Smooth muscle cell (in vitro differentiated cells): ENCODE measurements at regions not wholly inside any gene's neighbourhood (a gene's known extent, or its start where the extent isn't known, plus 50 kb on each side); places are given as distances from the start of the nearest gene placed in this dataset.
"Not testable (repeated sequence)": the region's sequence is repeated elsewhere in the genome, so short reads cannot be mapped to it uniquely, and the experiment has no call there.

Experiments
- DNase-seq: peaks from one replicate; lab custom pipeline; 2025; ENCODE audit not compliant: unreplicated experiment; lab: John Stamatoyannopoulos, UW
- H2AFZ ChIP-seq: fragments of 200-600 bp; sonication (generic); 2 replicates; pipeline ENCODE4 v1.6.0; 2016; ENCODE audit warnings: antibody characterized with exemption, low read depth, mild to moderate bottlenecking
- H3F3A ChIP-seq: fragments of 200-600 bp; sonication (generic); 2 replicates; pipeline ENCODE4 v1.6.0; 2017; ENCODE audit warnings: antibody characterized with exemption, low read depth
- H3K27ac ChIP-seq: fragments of 200-600 bp; sonication (generic); 2 replicates; pipeline ENCODE4 v1.5.1; 2016; ENCODE audit warnings: low read depth, mild to moderate bottlenecking
- H3K27me3 ChIP-seq: fragments of 200-600 bp; sonication (generic); 2 replicates; pipeline ENCODE4 v1.6.1; 2016; ENCODE audit warnings: low read depth, mild to moderate bottlenecking
- H3K36me3 ChIP-seq: fragments of 200-600 bp; sonication (generic); 2 replicates; pipeline ENCODE4 v1.5.1; 2016; ENCODE audit warnings: low read depth
- H3K4me1 ChIP-seq: fragments of 200-600 bp; sonication (generic); 2 replicates; pipeline ENCODE4 v1.5.1; 2016; ENCODE audit warnings: low read depth
- H3K4me2 ChIP-seq: fragments of 200-600 bp; sonication (generic); 2 replicates; pipeline ENCODE4 v1.6.0; 2016; ENCODE audit warnings: mild to moderate bottlenecking
- H3K4me3 ChIP-seq: fragments of 200-600 bp; sonication (generic); 2 replicates; pipeline ENCODE4 v1.5.1; 2016; ENCODE audit warnings: mild to moderate bottlenecking
- H3K79me2 ChIP-seq: fragments of 200-600 bp; sonication (generic); 2 replicates; pipeline ENCODE4 v1.6.0; 2016; ENCODE audit warnings: low read depth, mild to moderate bottlenecking
- H3K9ac ChIP-seq: fragments of 200-600 bp; sonication (generic); 2 replicates; pipeline ENCODE4 v1.6.0; 2016; ENCODE audit warnings: low read depth
- H3K9me3 ChIP-seq: fragments of 200-600 bp; sonication (generic); replicated peaks from 2 replicates; pipeline ENCODE4 v1.5.1; 2016; ENCODE audit warnings: low read depth
- H4K20me1 ChIP-seq: fragments of 200-600 bp; sonication (generic); 2 replicates; pipeline ENCODE4 v1.6.0; 2016; ENCODE audit warnings: low read depth
- WGBS: methylation state at CpG from one replicate; pipeline ENCODE4 v1.1.7; 2016; ENCODE audit warnings: low lambda C conversion rate; 5-methylcytosine and 5-hydroxymethylcytosine counted together
- TF ChIP-seq, protein P1 (sequence below): fragments of 200-600 bp; sonication (generic); IDR thresholded peaks from 2 replicates; pipeline ENCODE4 v1.5.1; 2017; ENCODE audit warnings: borderline replicate concordance, mild to moderate bottlenecking, antibody characterized with exemption; ENCODE audit not compliant: insufficient read depth, poor library complexity, severe bottlenecking

DNA sequence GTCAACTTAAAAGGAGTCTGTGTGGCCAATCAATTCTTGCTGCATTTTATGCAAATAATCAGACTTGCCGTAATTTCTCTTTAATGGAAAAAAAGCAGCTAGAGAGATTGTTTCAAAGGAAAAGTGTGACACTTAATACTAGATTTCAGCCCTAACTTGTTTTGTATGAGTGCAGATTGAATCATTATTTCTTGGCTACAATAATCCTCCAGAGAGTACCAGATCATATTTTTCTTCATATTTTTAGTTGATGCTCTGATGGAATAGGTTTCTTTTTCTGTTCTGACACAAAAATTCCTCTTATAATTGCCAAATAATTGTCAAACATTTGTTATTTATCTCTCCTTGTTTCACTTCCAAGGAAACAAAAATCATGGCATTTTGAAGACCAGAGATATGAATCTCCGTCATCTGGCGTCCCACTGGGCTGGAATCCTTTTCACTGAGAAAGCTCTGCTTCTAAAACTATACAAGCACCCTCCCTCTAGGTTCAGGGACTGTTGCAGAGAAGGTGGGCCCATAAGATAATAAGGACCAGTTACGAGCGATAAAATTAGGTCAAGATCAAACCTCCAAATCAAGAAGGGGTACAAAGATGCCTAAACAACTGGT, 131.4 kb upstream of the APOOL start:
- H3K4me3 ChIP-seq, result not testable (repeated sequence)

DNA sequence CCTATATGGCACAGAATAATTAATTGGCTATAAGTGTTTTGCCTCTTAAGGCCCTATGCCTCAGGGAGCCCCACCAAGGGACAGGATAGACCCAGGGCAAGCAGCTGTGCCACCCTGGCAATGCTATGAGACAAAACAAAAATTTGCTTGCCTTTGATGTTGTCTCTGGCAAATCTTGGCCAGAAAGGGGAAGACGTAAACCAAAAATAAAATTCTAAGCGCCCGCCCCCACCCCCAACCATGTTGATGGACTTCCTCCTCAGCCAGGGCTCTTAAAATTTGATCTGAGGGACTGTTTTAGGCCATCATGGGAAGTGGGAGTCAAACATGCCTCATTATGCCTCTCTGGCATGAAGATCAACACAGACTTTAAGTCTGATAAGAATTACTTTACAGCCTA, 130.5 kb upstream of the APOOL start:
- no peaks in the 10 kb centered on the region for H3K36me3 ChIP-seq
- no peaks in the 10 kb centered on the region for H4K20me1 ChIP-seq
- TF ChIP-seq, protein P1, sequence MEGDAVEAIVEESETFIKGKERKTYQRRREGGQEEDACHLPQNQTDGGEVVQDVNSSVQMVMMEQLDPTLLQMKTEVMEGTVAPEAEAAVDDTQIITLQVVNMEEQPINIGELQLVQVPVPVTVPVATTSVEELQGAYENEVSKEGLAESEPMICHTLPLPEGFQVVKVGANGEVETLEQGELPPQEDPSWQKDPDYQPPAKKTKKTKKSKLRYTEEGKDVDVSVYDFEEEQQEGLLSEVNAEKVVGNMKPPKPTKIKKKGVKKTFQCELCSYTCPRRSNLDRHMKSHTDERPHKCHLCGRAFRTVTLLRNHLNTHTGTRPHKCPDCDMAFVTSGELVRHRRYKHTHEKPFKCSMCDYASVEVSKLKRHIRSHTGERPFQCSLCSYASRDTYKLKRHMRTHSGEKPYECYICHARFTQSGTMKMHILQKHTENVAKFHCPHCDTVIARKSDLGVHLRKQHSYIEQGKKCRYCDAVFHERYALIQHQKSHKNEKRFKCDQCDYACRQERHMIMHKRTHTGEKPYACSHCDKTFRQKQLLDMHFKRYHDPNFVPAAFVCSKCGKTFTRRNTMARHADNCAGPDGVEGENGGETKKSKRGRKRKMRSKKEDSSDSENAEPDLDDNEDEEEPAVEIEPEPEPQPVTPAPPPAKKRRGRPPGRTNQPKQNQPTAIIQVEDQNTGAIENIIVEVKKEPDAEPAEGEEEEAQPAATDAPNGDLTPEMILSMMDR, result no peak
- H3K4me2 ChIP-seq, result no peak overlapping the region
- no peaks in the 10 kb centered on the region for H3F3A ChIP-seq
- H3K27ac ChIP-seq, result no peak overlapping the region
- no peak overlapping the region for H3K4me3 ChIP-seq
- no peak overlapping the region for H2AFZ ChIP-seq
- WGBS, result 81% methylated on average over 3 of the region's 3 CpGs
- no peaks in the 10 kb centered on the region for H3K79me2 ChIP-seq
- H3K4me1 ChIP-seq, result no peaks in the 10 kb centered on the region
- no peak overlapping the region for H3K9ac ChIP-seq
- H3K9me3 ChIP-seq, result no peaks in the 10 kb centered on the region
- no peak for DNase-seq
- no peaks in the 10 kb centered on the region for H3K27me3 ChIP-seq

More for the DNA sequence above, 131.4 kb upstream of the APOOL start:
- not testable (repeated sequence) for H3K79me2 ChIP-seq, H3K9ac ChIP-seq, H2AFZ ChIP-seq, H3K27ac ChIP-seq, H3K36me3 ChIP-seq, H3F3A ChIP-seq, H3K4me2 ChIP-seq, H3K4me1 ChIP-seq, H3K27me3 ChIP-seq, H3K9me3 ChIP-seq, DNase-seq, H4K20me1 ChIP-seq
- 67% methylated on average over 5 of the region's 5 CpGs for WGBS

DNA sequence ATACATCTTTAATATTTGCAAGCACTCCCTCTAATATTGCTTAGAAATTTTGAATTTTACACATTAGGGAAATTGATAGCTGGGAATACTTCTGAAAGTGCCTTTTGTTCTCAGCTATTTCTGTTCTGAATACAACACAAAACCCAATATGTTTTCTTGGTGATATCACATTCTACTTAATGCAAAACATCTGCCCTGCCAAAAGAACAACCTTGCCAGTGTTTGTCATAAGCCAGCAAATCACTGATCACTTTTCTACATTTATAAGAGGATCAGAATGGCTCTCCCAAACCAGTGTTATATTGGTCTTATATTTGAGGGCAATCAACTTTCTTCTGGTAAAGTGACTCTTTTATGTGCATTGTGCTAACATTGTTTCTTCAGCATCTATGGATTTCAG, 126.8 kb upstream of the APOOL start:
- no peak for DNase-seq
- Histone ChIP-seq H3K9ac (no peak overlapping the region), H3K27me3 (no peaks in the 10 kb centered on the region), H2AFZ (no peak overlapping the region), H3K9me3 (no peaks in the 10 kb centered on the region), H4K20me1 (no peaks in the 10 kb centered on the region), H3K4me3 (no peak overlapping the region), H3K4me1 (no peaks in the 10 kb centered on the region), H3F3A (no peaks in the 10 kb centered on the region), H3K4me2 (no peak overlapping the region), H3K27ac (no peak overlapping the region), H3K36me3 (no peaks in the 10 kb centered on the region), H3K79me2 (no peaks in the 10 kb centered on the region)
- TF ChIP-seq, protein P1, result no peak

DNA sequence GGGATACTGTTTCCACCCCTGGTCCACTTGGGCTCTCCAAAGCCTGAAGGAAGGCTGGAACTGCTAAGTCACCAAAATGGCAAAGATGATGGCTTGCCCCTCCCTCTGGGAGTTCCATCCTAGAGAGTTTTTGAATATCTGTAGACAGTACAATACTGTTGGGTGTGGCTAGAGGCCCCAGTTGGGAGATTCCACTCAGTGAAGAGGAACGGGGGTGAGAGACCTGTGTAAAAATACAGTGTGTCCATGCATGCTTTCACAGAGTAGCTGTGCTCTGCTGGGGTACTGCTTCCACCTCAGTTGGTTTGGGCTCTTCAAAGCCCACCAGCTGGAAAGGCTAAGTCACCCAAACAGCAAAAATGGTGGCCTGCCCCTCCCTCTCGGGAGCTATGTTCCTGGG, 109.8 kb upstream of the APOOL start:
- H3F3A ChIP-seq, result no peaks in the 10 kb centered on the region
- H3K4me2 ChIP-seq, result no peak overlapping the region
- H4K20me1 ChIP-seq, result no peaks in the 10 kb centered on the region
- H3K9ac ChIP-seq, result no peak overlapping the region
- H3K79me2 ChIP-seq, result no peaks in the 10 kb centered on the region
- no peaks in the 10 kb centered on the region for H3K9me3 ChIP-seq
- H2AFZ ChIP-seq, result no peak overlapping the region
- no peaks in the 10 kb centered on the region for H3K36me3 ChIP-seq
- 87% methylated on average over 2 of the region's 2 CpGs for WGBS
- TF ChIP-seq, protein P1, result no peak
- H3K27me3 ChIP-seq, result no peaks in the 10 kb centered on the region
- no peak overlapping the region for H3K4me3 ChIP-seq
- DNase-seq, result no peak
- no peaks in the 10 kb centered on the region for H3K4me1 ChIP-seq
- no peak overlapping the region for H3K27ac ChIP-seq
